GM18508 (cell line): ENCODE measurements at regions not wholly inside any gene's neighbourhood (a gene's known extent, or its start where the extent isn't known, plus 50 kb on each side); places are given as distances from the start of the nearest gene placed in this dataset.
A peak's percentile ranks its signal among the peaks of the same experiment; 100 is the strongest.

ENCODE experiments used
- ATAC-seq: cut with Tn5 transposase; IDR thresholded peaks from one replicate; pipeline ENCODE4 v1.9.1; 2021; ENCODE audit warnings: moderate number of reproducible peaks; ENCODE audit not compliant: insufficient read depth, unreplicated experiment

DNA sequence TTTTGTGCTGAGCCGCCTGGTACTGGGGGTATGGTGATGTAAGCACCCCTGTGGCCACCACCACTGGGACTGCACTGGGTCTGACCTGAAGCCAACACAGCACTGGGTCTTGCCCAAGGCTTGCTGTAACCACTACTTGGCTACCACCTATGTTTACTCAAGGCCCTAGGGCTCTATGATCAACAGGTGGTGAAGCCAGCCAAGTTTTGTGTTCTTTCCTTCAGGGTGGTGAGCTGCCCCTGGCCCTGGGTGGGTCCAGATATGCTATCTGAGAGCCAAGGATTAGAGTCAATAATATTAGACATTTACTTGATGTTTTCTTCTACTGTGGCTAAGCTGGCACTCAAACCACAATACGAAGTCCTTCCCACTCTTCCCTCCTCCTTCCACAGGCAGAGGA lies 55.1 kb upstream of the PAGE4 start:
- no peak for ATAC-seq

DNA sequence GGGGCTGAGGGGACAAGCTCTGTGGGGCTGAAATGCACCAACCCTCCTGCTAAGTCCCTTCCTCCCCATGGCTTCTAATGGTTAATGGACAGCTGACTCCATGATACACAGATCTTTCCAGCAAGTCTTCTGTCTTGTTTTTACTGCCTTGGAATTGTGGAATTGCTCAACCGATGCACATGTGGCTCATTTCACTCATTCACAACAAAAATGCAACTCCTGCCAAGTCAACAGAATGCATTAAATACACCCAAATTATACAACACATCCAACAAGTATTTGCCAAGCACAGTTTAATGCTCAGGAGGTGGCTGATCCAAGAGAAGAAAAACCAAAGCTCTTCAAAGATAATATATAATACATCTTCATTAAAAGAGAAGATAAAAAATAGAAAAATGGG lies 61.9 kb upstream of the PAGE4 start:
- ATAC-seq: no peak

DNA sequence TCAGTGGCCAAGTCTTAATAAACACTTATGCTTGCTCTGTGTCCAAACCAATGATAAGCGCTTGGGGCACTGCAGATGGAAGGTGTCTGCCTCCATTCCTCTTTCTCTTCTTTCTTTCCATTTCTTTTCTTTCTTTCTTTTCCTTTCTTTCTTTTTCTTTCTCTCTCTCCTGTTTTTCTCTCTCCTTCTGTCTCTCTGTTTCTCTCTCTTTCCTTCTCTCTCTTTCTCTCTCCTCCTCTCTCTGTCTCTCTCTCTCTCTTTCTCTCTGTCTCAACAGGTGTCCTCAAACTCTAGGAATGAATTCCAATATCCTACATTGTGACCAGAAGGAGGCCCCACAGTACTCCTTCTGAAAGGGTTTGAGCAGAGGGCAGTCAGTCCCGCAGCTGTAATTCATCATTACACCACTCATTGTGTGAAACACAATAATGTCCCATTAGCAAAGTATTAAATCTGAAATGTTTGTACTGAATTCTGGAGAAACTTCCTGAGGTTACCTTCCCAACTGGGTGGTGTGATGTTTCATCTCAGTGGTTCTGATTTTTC lies 66.5 kb upstream of the PAGE1 start:
- no peak for ATAC-seq

DNA sequence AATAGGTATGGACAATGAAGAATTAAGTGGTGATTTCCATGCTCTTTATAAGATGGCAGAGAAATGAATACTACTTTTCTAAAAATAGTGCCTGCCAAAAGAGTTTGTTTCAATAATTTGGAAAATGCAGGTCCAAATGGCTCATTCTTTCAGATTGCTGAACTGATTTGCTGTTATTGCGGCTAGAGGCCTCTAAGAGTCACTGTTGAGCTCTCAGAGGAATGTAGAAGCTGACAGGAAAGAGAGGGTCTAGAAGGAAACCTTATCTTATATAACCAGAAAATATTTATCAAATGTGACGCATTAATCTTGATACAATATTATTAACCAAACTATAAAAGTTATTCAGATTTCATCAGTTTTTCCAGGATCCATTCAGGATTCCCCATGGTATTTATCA lies 65.7 kb upstream of the PAGE1 start:
- no peak for ATAC-seq

DNA sequence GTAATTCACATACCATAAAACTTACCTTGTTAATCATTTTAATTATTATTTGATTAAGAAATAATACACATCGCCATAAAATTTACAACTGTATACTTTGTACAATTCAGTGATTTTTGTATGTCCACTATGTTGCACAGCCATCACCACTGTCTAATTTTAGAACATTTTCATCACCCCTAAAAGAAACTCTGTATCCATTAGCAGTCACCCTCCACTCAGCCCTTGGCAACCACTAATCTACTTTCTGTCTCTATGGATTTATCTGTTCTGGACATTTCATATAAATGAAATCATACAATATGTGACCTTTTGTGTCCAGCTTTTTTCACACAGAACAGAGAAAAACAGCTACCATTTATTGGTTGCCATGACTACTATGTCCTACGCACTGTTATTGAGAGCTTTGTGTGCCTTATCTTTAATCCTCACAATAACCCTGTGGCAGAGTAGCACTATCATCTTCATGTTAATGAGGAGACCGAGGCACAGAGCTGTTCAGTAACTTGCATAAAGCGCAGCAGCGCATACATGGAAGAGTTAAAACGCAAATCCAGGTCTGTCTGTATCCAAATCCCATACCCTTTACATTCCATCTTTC lies 64.6 kb upstream of the PAGE1 start:
- no peak for ATAC-seq

DNA sequence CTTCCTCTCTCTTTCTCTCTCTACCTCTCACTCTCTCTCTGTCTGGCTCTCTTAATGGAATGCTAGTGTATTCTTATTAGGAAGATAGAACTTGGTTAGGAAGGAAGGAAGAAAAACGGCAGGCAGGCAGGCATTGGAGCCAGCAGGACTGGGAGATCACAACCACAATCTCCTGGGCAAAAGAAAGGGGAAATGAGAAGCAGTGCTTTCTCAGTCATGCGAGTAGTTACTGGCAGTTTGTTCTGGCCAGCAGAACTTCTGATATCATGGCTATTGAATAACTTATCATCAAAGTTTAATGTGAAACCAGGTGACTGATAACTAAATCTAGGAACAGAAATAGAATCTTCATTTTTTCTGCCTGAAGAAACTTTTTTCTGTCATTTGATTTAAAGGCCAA lies 60.9 kb upstream of the PAGE1 start:
- no peak for ATAC-seq

DNA sequence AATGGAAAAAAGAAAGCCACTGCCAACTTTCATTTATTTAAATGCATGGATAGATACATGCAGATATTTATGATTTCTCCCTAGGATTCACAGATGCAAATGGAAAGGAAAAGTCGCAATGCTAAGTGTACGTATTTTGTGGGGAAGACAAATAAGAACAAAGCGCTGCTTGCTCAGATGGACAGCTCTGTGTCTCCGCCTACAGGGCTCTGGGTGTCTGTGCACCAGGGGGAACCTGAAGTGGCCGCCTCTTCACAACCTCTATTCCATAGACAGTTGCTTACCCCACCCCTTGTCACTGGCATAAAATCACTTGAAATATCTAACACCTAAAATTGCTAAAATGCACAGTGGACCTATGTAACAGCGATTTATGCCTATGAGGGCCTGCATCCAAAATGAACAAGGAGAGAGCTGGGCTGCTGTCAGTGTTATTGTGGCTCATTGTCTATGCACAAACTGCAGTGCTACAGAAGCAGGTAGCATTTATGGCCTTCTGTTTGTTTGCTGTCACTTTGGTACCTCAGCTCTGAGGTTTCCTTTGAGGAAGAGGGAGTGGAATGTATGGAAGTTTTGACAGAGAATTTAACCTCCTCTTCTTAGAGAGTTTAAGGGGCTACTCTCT lies 58.6 kb upstream of the PAGE1 start:
- ATAC-seq: peak; percentile 61

DNA sequence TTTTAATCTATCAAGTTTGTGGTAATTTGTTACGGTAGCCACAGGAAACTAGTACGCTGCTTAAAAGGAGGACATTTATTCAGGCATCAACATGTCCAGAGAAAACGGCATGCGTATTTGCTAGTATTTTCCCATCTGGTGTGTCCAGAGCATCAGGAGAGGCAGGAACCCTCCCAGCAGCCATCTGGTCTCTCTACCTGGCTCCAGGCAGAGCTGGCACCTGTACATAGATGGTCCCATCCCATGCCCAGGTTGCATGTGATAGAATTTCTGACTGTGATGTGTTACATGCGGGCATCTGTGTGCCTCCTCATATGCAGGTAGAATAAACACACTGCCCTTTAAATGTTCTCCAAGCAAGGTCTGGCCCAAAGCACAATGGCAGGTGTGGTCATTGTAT lies 57.9 kb upstream of the PAGE1 start:
- no peak for ATAC-seq

DNA sequence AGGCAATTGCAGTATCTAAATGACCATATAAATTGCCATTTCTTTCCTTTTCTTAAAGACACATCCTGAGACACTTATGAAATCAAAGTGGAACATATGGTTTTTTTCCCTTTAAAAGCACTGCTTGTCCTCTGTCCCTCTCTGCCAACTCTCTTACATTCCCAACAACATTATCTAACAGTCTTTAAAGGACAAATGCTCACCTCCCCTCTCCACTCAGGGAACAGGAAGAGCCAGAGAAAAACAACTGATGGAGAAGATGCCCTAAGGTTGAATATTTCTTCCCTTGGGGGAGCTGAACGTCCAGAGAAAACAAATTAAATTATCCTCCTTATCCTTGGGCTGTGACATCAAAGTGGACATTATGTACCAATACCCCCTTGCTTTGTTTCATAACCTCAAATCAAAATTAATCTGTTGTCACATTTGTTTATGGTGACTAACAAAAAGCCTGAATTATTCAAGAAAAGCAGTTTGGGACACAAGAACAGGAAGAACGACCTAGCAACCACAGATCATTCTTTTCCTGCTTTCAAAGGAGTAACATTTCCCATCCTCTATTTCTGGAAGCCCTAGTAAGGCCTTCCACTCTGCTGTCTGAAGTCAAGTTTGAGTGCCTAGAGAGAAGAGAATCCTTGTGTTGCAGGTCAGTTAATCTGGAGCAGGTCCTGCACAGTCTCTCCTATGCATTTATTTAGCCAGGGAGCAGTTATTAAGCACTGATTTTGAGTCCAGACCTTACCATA lies 52.6 kb upstream of the PAGE1 start:
- no peak for ATAC-seq

DNA sequence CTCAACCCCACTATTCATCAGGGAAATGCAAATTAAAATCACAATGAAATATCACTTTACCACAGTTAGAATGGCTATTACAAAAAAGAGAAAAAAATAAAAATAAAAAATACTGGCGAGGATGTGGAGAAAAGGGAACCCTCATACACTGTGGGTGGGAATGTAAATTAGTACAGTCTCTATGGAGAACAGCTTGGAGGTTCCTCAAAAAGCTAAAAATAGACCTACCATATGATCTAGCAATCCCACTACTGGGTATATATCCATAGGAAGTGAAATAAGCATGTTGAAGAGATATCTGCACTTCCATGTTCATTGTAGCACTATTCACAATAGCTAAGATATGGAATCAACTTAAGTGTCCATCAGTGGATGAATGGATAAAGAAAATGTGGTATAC lies 50.5 kb upstream of the PAGE1 start:
- ATAC-seq: no peak
